NCI-H128 (cell line): ENCODE measurements at regions not wholly inside any gene's neighbourhood (a gene's known extent, or its start where the extent isn't known, plus 50 kb on each side); places are given as distances from the start of the nearest gene placed in this dataset.

Experiments used
- DNase-seq: peaks from one replicate; lab custom pipeline; 2025; ENCODE audit not compliant: unreplicated experiment; lab: John Stamatoyannopoulos, UW

DNA sequence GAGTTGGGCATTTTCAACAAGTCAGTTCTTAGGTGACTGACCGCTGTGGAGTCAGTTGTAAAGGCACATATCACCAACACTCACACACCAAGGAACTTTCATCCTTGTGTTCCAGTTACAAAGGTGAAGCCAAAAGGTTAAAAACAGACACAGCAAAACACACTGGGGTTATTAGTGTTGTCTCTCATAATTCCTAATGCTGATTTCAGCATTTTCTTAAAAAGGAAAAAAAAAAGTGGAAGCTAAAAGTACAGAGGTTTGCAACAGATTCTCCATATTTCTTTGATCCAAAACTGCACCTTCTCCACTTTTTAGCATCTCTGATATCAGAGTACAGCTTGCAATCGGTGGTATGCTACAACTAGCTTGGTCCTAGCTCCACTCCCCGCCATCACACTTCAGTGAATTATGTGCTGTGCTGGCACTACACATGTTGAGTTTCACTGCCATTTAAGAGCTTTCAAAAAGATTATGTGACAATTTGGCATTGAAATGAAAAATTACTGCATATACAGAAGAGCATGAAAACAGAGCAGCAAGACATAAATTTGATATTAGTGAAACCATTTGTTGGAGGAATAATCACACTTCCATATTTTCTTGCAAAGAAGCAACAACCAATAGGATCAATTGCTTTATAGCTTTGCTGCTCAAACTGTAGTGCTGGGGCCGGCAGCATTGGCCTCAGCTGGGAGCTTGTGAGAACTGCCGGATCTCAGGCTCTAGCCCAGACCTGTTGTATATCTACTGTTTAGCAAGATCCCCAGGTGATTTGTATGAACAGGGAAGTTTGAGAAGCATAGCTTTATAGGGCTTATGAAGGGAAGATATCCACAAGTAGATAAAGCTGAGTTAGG lies 62.3 kb upstream of the DAPL1 start:
- no peak for DNase-seq

DNA sequence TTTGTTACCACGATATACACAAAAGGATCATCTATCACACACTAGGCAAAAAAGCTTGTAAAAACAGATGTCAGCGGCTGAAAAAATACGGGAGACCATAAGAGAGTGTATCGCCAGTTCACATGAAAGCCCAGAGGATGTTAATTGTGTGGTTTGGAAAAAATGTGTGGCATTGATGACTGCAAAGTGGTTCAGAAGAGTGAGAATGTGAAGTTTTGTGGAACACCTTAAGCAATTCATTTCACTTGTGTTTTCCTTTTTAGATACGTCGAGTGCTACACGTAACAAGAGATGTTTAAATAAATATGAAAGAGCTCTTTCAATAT lies 61.7 kb upstream of the DAPL1 start:
- no peak for DNase-seq

DNA sequence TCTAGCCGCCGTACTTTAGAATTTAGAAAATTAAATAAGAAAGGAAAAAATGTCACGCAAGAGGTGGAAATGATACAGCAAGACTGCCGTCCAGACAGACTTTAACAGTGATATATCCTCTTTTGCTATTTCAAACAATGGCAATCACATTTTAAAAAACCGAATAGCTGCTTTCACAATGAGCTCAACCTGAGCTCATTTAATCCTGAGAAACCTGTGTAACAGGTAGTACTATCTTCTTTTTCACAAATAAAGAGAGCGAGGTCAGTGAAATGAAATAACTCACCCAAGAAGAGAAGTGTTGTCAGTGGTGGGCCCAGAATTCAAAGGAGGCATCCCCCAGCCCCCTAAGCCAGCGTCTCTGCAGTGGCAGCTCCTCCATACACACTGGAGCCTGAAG lies 60.7 kb upstream of the DAPL1 start:
- no peak for DNase-seq

DNA sequence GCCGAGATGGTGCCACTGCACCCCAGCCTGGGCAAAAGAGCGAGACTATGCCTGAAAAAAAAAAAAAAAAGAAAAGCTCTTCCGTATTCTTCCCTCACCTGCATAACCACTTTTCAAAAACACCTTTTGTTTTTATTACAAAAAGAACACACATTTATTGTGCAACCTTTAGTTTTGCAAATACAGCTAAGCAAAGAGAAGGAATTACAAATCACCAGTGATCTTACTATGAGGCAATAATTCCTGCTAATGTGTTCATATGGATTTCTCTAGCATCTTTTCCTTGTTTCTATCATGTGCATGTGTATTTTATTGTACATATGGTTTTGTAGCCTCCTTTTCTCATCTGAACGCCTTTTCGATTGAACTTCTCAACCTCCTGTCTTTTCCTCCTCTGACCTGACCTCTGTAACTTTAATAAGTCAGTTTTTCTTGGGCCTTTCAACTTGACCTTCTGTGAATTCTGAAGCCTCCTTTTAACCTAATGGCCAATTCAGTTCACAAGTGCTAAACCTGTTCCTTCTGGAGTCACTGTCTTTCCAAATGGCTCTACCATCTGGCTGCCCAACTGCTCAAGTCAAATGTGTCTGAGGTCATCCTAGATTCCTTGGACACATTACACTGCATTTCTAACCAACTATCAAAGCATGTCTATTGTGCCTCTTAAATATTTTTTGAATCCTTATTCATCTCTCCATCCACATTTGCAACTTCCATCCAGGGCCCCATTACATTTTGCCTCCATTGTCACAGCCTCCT lies 59.1 kb upstream of the DAPL1 start:
- DNase-seq = no peak

DNA sequence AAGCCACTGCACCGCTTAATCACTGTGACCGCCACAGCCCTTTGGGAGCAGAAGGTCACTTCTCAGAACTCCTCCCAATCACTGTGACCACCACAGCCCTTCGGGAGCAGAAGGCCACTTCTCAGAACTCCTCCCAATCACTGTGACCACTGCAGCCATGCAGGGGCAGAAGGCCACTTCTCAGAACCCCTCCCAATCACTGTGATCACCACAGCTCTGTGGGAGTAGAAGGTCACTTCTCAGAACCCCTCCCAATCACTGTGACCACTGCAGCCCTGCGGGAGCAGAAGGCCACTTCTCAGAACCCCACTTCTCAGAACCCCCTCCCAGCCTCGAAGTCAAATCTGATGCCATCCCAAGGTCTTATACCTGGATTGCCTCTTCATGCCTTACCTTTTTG lies 56.8 kb upstream of the DAPL1 start:
- DNase-seq = no peak

DNA sequence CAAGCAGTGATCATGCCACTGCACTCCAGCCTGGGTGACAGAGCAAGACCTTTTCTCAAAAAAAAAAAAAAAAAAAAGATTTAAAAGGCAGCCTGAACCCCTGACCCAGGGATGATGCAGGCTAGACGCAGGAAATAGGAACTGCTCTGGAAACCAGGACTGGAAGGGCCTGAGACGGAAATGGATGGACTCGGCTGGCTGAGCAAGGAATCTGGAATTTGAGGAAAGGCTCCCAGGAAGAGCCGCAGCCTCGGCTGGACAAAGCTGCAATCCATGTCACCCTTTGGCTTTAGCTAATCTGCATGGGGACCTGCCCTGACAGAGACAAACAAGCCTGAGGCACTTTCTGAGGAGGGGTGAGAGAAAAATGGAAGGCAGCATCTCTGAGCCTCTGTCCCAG lies 55.0 kb upstream of the DAPL1 start:
- no peak for DNase-seq

DNA sequence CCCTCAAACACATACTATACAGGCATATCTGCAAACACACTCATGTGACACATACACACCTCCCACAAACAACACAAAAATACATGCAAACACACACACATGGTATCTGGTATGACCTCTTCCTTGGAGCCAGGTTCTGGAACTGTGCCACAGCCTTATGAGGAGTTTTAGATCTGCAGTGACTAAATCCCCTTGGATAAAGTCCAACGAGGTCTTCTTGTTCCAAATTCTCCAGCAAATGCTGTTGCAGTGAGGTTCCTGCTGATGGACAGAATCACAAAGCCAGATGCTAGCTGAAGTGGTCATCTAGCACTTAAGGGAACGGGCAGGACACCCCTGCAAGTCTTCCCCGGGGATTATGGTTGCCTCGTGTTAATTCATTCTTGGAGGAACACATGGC lies 54.5 kb upstream of the DAPL1 start:
- no peak for DNase-seq

DNA sequence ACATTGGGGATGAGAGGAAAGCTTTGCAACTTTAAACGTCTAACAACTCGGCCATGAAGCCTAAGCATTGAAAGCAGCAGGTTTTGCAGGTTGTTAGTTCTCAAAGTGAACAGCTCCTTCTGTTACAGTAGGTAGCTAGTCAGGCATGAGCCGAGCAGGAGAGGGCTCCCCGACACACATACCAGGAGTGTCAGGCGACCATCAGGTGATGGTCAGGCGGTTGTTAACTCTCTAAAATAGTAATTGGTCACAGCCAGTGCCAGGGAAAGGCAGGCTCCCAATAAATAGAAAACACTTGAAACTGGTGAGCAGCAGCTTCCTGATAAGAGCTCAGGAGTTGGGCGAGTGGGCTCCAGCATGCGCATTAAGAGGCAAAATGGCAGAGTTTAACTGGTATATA lies 53.5 kb upstream of the DAPL1 start:
- DNase-seq = no peak

DNA sequence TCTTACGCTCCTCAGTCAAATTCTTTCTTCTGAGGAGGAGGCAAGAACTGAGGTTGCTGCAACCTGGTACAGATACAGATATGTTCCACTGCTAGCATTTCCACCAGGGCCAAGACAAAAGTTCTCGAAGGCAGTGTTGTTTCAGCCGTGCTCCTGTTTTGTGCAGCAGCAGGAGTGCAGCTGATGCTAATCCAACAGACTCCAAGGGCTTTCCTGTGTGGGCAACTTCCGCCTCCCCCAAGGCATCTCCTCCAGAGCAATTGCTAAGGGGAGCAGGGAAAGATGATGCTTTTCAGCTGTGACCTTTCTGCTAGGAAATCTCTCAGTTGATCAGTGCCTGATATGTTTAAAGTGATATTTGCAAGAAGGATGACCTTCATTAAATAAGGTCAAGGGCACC lies 52.6 kb upstream of the DAPL1 start:
- no peak for DNase-seq

DNA sequence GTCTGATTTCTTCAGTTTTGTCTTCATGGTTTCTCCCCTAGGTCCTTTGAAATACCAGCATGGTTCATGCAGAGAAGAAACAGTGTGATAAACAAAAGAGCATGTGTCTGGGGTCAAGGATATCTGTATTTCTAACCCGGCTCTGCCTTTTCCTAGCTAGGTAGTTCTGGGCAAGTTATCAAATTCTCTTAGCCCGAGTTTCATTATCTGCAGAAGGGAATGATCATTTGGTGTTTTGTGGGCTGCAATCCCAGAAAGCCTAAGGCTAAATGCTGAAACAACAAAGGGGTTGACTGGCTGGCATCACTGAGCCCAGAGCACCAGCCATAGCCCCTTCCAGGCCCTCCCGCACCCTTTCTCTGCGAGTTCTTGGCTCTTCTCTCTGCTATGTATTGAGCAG lies 51.7 kb upstream of the DAPL1 start:
- DNase-seq = no peak

DNA sequence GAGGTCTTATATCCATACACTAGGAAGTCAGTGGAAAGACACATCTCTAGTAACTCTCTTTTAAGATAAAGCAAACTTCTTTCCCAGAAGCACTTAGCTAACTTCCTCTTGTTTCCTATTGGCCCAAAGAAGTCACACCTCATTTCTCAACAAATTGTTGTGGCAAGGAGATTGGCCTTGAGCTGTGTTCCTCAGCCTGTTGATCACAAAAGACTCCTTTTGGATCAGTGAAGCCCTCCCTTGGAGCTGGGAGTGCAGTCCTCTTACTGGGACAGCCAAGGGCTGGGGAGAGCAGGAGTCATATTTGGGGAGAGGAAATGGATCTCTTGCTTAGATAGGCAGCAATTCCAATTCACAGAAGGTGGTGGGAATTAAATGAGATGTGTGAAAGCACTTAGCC lies 51.2 kb upstream of the DAPL1 start:
- DNase-seq = no peak

DNA sequence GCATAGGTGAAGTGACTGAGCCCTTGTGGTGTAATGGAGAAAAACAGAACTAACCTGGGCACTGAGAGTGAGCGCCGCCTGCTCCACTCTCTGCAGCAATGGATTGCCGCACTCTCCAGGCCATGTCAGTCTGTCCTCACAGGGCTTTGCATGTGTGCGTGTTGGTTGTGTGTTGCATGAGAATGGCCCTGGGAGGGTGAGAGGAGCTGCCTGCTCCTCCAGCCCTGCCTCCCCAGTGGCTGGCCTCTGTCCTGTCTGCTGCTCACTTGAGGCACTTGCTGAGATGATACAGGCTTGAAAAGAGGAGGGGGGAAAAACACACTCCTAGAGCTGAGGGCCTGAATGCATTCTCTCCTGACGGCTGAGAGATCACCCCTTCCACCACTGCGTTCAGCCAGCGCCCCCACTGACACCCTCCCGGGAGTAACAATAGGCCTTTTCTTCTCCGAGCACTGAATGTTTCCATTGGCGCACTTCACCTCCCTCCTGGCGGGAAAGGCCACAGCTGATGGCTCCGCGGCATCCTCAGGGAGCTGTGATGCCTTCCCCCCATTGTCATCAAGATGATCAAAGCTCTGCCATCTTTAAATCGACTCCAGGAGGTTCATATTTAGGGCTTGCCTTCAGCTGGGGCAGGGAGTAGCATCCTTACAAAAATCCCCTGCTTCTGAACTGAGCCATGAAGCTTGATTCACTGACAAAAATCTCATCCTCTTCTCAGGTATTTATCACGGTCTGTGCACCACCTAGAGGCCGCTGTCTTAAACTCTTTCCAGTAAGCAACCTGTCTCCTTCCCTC lies 49.9 kb upstream of the DAPL1 start:
- DNase-seq = peak; percentile 2
